Vagina (tissue), 2 donors: ENCODE measurements at regions not wholly inside any gene's neighbourhood (a gene's known extent, or its start where the extent isn't known, plus 50 kb on each side); places are given as distances from the start of the nearest gene placed in this dataset.

Source experiments
- POLR2A ChIP-seq, 2 donors: fragments of 450-650 bp; IDR thresholded peaks; one replicate each; pipeline ENCODE4 v1.6.1; 2017; ENCODE audit warnings: antibody characterized with exemption in 2 of 2, mild to moderate bottlenecking in 2 of 2, moderate library complexity in 2 of 2
- POLR2AphosphoS5 ChIP-seq, 2 donors: sonication (generic); formaldehyde crosslinking; IDR thresholded peaks; one replicate each; pipeline ENCODE4 v1.9.0; 2017; ENCODE audit warnings: antibody characterized with exemption in 2 of 2, mild to moderate bottlenecking in 2 of 2, low read depth in 1 of 2; ENCODE audit not compliant: insufficient read depth in 1 of 2
- TF ChIP-seq, protein P1 (sequence below), 3 experiments: fragments of 450-650 bp in 2 of 3; fragments of 200-600 bp in 1 of 3; sonication (generic) in 1 of 3; IDR thresholded peaks; one replicate each; pipeline ENCODE4 v1.5.1; 2017 to 2019; ENCODE audit warnings: antibody characterized with exemption in 3 of 3, mild to moderate bottlenecking in 2 of 3, moderate library complexity in 2 of 3

DNA sequence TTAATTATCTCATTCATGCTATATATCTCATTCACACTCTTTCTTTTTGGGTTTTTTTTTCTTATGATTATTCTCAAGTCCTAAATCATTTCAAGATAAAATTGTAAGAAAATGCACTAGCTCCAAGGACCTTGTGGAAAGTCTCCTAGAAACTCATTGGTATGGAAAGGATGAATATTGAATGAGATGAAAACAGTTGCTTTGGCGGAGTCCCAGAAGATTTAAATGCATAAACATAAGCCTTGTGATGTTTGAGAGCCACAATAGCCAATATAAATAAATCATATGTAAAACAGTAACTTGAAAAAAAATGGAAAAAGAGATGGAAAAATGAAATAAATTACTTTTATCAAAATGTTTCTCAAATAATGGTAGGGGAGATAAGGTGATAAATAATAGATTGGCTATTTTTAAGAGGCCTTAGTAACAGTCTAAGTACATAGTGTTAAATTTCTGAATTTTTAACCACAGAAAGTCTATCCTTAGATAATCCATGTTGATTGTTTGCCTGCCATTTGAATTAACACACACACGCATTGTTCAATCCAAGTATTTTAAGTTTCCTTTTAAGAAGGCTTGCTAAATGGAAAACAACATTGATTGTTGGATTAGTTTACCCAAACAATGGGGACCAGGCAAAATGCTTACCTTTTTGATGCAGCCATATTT lies 81.1 kb upstream of the CD2AP start:
- TF ChIP-seq POLR2A (IDR thresholded peaks at IDR 0.05) = no peak
- TF ChIP-seq, protein P1, sequence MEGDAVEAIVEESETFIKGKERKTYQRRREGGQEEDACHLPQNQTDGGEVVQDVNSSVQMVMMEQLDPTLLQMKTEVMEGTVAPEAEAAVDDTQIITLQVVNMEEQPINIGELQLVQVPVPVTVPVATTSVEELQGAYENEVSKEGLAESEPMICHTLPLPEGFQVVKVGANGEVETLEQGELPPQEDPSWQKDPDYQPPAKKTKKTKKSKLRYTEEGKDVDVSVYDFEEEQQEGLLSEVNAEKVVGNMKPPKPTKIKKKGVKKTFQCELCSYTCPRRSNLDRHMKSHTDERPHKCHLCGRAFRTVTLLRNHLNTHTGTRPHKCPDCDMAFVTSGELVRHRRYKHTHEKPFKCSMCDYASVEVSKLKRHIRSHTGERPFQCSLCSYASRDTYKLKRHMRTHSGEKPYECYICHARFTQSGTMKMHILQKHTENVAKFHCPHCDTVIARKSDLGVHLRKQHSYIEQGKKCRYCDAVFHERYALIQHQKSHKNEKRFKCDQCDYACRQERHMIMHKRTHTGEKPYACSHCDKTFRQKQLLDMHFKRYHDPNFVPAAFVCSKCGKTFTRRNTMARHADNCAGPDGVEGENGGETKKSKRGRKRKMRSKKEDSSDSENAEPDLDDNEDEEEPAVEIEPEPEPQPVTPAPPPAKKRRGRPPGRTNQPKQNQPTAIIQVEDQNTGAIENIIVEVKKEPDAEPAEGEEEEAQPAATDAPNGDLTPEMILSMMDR (IDR thresholded peaks at IDR 0.05) = no peak
- no peak for TF ChIP-seq POLR2AphosphoS5 (IDR thresholded peaks at IDR 0.05; ENCODE audit: insufficient read depth in 1 of 2, low read depth in 1 of 2)
